ENCODE measurements at regions not wholly inside any gene's neighbourhood (a gene's known extent, or its start where the extent isn't known, plus 50 kb on each side); places are given as distances from the start of the nearest gene placed in this dataset.

GRCh38 chr13:74682746-74683145 lies 548.5 kb upstream of the KLF12 start:
- Histone ChIP-seq H3K4me3 (IDR thresholded peaks at IDR 0.05; ENCODE audit: insufficient read depth, low read depth, low read length) (no peak overlapping the region), H2AFZ (ENCODE audit: low read depth) (no peak overlapping the region), H3K36me3 (ENCODE audit: insufficient read depth) (no peaks in the 10 kb centered on the region), H3K4me2 (no peak overlapping the region), H3K27me3 (ENCODE audit: insufficient read depth, low read depth) (no peaks in the 10 kb centered on the region), H3K79me2 (ENCODE audit: insufficient read depth, low read depth) (no peaks in the 10 kb centered on the region), H3K4me1 (ENCODE audit: low read depth, poor library complexity, severe bottlenecking) (no peaks in the 10 kb centered on the region), H4K20me1 (ENCODE audit: insufficient read depth) (no peaks in the 10 kb centered on the region), H3K9ac (no peak overlapping the region), H3K27ac (no peak overlapping the region)
- no peak for TF ChIP-seq CTCF (conservative IDR thresholded peaks at IDR 0.05; ENCODE audit: low read depth, low read length)

GRCh38 chr13:74681891-74682290 lies 547.7 kb upstream of the KLF12 start:
- no peak for TF ChIP-seq CTCF (conservative IDR thresholded peaks at IDR 0.05; ENCODE audit: low read depth, low read length)
- Histone ChIP-seq H3K27me3 (ENCODE audit: insufficient read depth, low read depth) (no peaks in the 10 kb centered on the region), H3K79me2 (ENCODE audit: insufficient read depth, low read depth) (no peaks in the 10 kb centered on the region), H3K27ac (no peak overlapping the region), H3K4me3 (IDR thresholded peaks at IDR 0.05; ENCODE audit: insufficient read depth, low read depth, low read length) (no peak overlapping the region), H2AFZ (ENCODE audit: low read depth) (no peak overlapping the region), H3K4me1 (ENCODE audit: low read depth, poor library complexity, severe bottlenecking) (no peaks in the 10 kb centered on the region), H3K4me2 (no peak overlapping the region), H3K9ac (no peak overlapping the region), H4K20me1 (ENCODE audit: insufficient read depth) (no peaks in the 10 kb centered on the region), H3K36me3 (ENCODE audit: insufficient read depth) (no peaks in the 10 kb centered on the region)

GRCh38 chr13:74678308-74678965 lies 544.2 kb upstream of the KLF12 start:
- Histone ChIP-seq H3K27ac (no peak overlapping the region), H4K20me1 (ENCODE audit: insufficient read depth) (no peaks in the 10 kb centered on the region), H3K4me2 (no peak overlapping the region), H3K9ac (no peak overlapping the region), H3K4me1 (ENCODE audit: low read depth, poor library complexity, severe bottlenecking) (no peaks in the 10 kb centered on the region), H3K4me3 (IDR thresholded peaks at IDR 0.05; ENCODE audit: insufficient read depth, low read depth, low read length) (no peak overlapping the region), H3K79me2 (ENCODE audit: insufficient read depth, low read depth) (no peaks in the 10 kb centered on the region), H2AFZ (ENCODE audit: low read depth) (no peak overlapping the region), H3K36me3 (ENCODE audit: insufficient read depth) (no peaks in the 10 kb centered on the region), H3K27me3 (ENCODE audit: insufficient read depth, low read depth) (no peaks in the 10 kb centered on the region)
- no peak for TF ChIP-seq CTCF (conservative IDR thresholded peaks at IDR 0.05; ENCODE audit: low read depth, low read length)

GRCh38 chr13:74675972-74676371 lies 541.8 kb upstream of the KLF12 start:
- TF ChIP-seq CTCF (conservative IDR thresholded peaks at IDR 0.05; ENCODE audit: low read depth, low read length): no peak
- H3K9ac ChIP-seq: no peak overlapping the region
- no peak overlapping the region for H3K27ac ChIP-seq
- no peak overlapping the region for H2AFZ ChIP-seq (ENCODE audit: low read depth)
- no peaks in the 10 kb centered on the region for H3K36me3 ChIP-seq (ENCODE audit: insufficient read depth)
- no peak overlapping the region for H3K4me2 ChIP-seq
- no peaks in the 10 kb centered on the region for H3K27me3 ChIP-seq (ENCODE audit: insufficient read depth, low read depth)
- no peaks in the 10 kb centered on the region for H3K4me1 ChIP-seq (ENCODE audit: low read depth, poor library complexity, severe bottlenecking)
- no peaks in the 10 kb centered on the region for H4K20me1 ChIP-seq (ENCODE audit: insufficient read depth)
- H3K4me3 ChIP-seq (IDR thresholded peaks at IDR 0.05; ENCODE audit: insufficient read depth, low read depth, low read length): no peak overlapping the region
- no peaks in the 10 kb centered on the region for H3K79me2 ChIP-seq (ENCODE audit: insufficient read depth, low read depth)

Measured in KMS-11 (cell line).